ENCODE measurements at regions not wholly inside any gene's neighbourhood (a gene's known extent, or its start where the extent isn't known, plus 50 kb on each side); places are given as distances from the start of the nearest gene placed in this dataset.

GRCh38 chr10:29063806-29064644 is 224.8 kb upstream of the LYZL1 start:
- Histone ChIP-seq H3K9me3 (ENCODE audit: control insufficient read depth, low read depth, low read length) (no peaks in the 10 kb centered on the region), H3K4me1 (ENCODE audit: control insufficient read depth, extremely low read depth, insufficient read depth, low read length) (peaks cover 10% of the 10 kb centered on the region), H3K79me2 (ENCODE audit: control insufficient read depth, insufficient read depth, low read length) (no peaks in the 10 kb centered on the region), H2AFZ (ENCODE audit: control insufficient read depth, low read length) (no peak overlapping the region), H3K36me3 (ENCODE audit: control insufficient read depth in 2 of 2, extremely low read depth in 1 of 2, insufficient read depth in 2 of 2, low read length in 2 of 2) (no peaks in the 10 kb centered on the region), H3K4me3 (ENCODE audit: control insufficient read depth in 2 of 3, extremely low read depth in 1 of 3, insufficient read depth in 2 of 3, low read depth in 1 of 3, low read length in 3 of 3) (no peak overlapping the region), H3K4me2 (ENCODE audit: control insufficient read depth, extremely low read depth, insufficient read depth, low read depth, low read length) (no peak overlapping the region), H3K27ac (ENCODE audit: control insufficient read depth, insufficient read depth, low read length) (no peak overlapping the region), H3K27me3 (ENCODE audit: control insufficient read depth, extremely low read depth, insufficient read depth, low read length) (no peaks in the 10 kb centered on the region), H3K9ac (ENCODE audit: control insufficient read depth, extremely low read depth, insufficient read depth, low read length) (no peak overlapping the region), H3K9me1 (ENCODE audit: control insufficient read depth, extremely low read depth, insufficient read depth, low read length) (no peaks in the 10 kb centered on the region), H4K20me1 (ENCODE audit: control insufficient read depth, extremely low read depth, insufficient read depth, low read length) (no peaks in the 10 kb centered on the region)
- DNase-seq (ENCODE audit: low read depth, low spot score) (no peak), FAIRE-seq (no peak)
- TF ChIP-seq CTCF (optimal IDR thresholded peaks at IDR 0.05 in 1 of 3, IDR thresholded peaks at IDR 0.05 in 1 of 3, conservative IDR thresholded peaks at IDR 0.05 in 1 of 3; ENCODE audit: extremely low read depth in 1 of 3, insufficient read depth in 2 of 3, low read length in 3 of 3) (no peak), EZH2 (IDR thresholded peaks at IDR 0.05; ENCODE audit: low read length) (no peak)
- dilution Hi-C loops (cut with MboI; ENCODE audit: extremely low pct_ligation_motif_present, low sequenced_read_pairs) = no loop called here

- H3K27me3 ChIP-seq (ENCODE audit: control insufficient read depth, extremely low read depth, insufficient read depth, low read length) = no peaks in the 10 kb centered on the region
- H3K36me3 ChIP-seq (ENCODE audit: control insufficient read depth in 2 of 2, extremely low read depth in 1 of 2, insufficient read depth in 2 of 2, low read length in 2 of 2) = no peaks in the 10 kb centered on the region
- no peak overlapping the region for H3K27ac ChIP-seq (ENCODE audit: control insufficient read depth, insufficient read depth, low read length)
- no peak for TF ChIP-seq CTCF (optimal IDR thresholded peaks at IDR 0.05 in 1 of 3, IDR thresholded peaks at IDR 0.05 in 1 of 3, conservative IDR thresholded peaks at IDR 0.05 in 1 of 3; ENCODE audit: extremely low read depth in 1 of 3, insufficient read depth in 2 of 3, low read length in 3 of 3)
- peaks cover 10% of the 10 kb centered on the region for H3K4me1 ChIP-seq (ENCODE audit: control insufficient read depth, extremely low read depth, insufficient read depth, low read length)
- H4K20me1 ChIP-seq (ENCODE audit: control insufficient read depth, extremely low read depth, insufficient read depth, low read length) = no peaks in the 10 kb centered on the region
- no peak overlapping the region for H3K4me2 ChIP-seq (ENCODE audit: control insufficient read depth, extremely low read depth, insufficient read depth, low read depth, low read length)
- DNase-seq (ENCODE audit: low read depth, low spot score) = no peak
- H3K9me3 ChIP-seq (ENCODE audit: control insufficient read depth, low read depth, low read length) = no peaks in the 10 kb centered on the region
- no peak overlapping the region for H3K4me3 ChIP-seq (ENCODE audit: control insufficient read depth in 2 of 3, extremely low read depth in 1 of 3, insufficient read depth in 2 of 3, low read depth in 1 of 3, low read length in 3 of 3)
- H3K9me1 ChIP-seq (ENCODE audit: control insufficient read depth, extremely low read depth, insufficient read depth, low read length) = no peaks in the 10 kb centered on the region
- no peak overlapping the region for H3K9ac ChIP-seq (ENCODE audit: control insufficient read depth, extremely low read depth, insufficient read depth, low read length)
- H3K79me2 ChIP-seq (ENCODE audit: control insufficient read depth, insufficient read depth, low read length) = no peaks in the 10 kb centered on the region
- H2AFZ ChIP-seq (ENCODE audit: control insufficient read depth, low read length) = no peak overlapping the region
- no peak for FAIRE-seq
- dilution Hi-C loops (cut with MboI; ENCODE audit: extremely low pct_ligation_motif_present, low sequenced_read_pairs) = no loop called here
Observed at GRCh38 chr10:29064680-29065079, 224.2 kb upstream of the LYZL1 start.
